ENCODE measurements at regions not wholly inside any gene's neighbourhood (a gene's known extent, or its start where the extent isn't known, plus 50 kb on each side); places are given as distances from the start of the nearest gene placed in this dataset.
A peak's percentile ranks its signal among the peaks of the same experiment; 100 is the strongest.

DNA sequence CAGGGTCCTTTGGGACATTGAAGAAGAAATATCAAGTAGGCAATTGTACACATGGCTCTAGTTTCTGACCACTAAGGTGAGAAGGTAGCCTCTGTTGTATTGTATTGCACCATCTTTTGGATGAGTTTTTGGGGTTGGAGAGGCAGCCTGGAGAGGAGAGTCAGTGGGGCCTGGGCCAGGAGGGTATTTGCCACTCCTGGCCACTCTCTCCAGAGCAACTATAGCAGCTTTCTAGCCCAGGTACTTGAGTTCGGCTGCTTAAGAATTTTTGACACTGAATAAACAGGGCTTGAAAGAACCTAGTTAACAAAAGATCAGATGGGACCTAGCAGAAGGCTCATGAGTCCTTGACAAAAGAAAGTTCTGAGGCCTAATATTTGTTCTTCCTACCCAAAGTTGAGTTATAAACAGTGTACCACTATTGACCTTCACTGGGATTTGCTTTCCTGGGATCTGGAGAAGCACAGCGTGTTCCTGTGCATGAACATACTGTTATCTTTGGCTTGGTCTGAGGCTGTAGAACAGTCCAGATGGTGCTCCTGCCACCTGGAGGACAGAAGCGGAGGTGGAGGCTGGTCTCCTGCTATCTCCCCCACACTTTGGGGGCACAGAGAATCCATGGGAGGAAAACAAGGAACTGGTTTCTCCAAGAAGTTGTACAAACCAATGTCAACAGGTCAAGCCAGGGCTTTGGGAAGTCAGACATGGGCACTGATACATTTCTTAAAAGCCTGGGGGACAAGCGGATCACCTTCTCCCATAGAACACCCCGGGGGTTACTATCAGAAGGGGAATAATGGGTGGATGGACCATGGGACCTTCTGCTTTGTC is 110.4 kb upstream of the LIFR start:
- TF ChIP-seq, protein P1, sequence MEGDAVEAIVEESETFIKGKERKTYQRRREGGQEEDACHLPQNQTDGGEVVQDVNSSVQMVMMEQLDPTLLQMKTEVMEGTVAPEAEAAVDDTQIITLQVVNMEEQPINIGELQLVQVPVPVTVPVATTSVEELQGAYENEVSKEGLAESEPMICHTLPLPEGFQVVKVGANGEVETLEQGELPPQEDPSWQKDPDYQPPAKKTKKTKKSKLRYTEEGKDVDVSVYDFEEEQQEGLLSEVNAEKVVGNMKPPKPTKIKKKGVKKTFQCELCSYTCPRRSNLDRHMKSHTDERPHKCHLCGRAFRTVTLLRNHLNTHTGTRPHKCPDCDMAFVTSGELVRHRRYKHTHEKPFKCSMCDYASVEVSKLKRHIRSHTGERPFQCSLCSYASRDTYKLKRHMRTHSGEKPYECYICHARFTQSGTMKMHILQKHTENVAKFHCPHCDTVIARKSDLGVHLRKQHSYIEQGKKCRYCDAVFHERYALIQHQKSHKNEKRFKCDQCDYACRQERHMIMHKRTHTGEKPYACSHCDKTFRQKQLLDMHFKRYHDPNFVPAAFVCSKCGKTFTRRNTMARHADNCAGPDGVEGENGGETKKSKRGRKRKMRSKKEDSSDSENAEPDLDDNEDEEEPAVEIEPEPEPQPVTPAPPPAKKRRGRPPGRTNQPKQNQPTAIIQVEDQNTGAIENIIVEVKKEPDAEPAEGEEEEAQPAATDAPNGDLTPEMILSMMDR (tag by site-specific recombination; IDR thresholded peaks at IDR 0.05), result peak; percentile 77
- TF ChIP-seq ZBTB21 (tag by site-specific recombination; IDR thresholded peaks at IDR 0.05) (no peak), ZNF514 (tag by site-specific recombination; IDR thresholded peaks at IDR 0.05) (no peak), ZBTB8A (tag by site-specific recombination; IDR thresholded peaks at IDR 0.05) (no peak), ZNF121 (tag by site-specific recombination; IDR thresholded peaks at IDR 0.05) (no peak), SP7 (tag by site-specific recombination; IDR thresholded peaks at IDR 0.05) (no peak), ZFP41 (tag by site-specific recombination; IDR thresholded peaks at IDR 0.05; ENCODE audit: borderline replicate concordance) (no peak), ZNF112 (tag by site-specific recombination; IDR thresholded peaks at IDR 0.05) (no peak)
- TF ChIP-seq, protein P2, sequence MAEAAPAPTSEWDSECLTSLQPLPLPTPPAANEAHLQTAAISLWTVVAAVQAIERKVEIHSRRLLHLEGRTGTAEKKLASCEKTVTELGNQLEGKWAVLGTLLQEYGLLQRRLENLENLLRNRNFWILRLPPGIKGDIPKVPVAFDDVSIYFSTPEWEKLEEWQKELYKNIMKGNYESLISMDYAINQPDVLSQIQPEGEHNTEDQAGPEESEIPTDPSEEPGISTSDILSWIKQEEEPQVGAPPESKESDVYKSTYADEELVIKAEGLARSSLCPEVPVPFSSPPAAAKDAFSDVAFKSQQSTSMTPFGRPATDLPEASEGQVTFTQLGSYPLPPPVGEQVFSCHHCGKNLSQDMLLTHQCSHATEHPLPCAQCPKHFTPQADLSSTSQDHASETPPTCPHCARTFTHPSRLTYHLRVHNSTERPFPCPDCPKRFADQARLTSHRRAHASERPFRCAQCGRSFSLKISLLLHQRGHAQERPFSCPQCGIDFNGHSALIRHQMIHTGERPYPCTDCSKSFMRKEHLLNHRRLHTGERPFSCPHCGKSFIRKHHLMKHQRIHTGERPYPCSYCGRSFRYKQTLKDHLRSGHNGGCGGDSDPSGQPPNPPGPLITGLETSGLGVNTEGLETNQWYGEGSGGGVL (tag by site-specific recombination; IDR thresholded peaks at IDR 0.05), result no peak
- TF ChIP-seq, protein P3, sequence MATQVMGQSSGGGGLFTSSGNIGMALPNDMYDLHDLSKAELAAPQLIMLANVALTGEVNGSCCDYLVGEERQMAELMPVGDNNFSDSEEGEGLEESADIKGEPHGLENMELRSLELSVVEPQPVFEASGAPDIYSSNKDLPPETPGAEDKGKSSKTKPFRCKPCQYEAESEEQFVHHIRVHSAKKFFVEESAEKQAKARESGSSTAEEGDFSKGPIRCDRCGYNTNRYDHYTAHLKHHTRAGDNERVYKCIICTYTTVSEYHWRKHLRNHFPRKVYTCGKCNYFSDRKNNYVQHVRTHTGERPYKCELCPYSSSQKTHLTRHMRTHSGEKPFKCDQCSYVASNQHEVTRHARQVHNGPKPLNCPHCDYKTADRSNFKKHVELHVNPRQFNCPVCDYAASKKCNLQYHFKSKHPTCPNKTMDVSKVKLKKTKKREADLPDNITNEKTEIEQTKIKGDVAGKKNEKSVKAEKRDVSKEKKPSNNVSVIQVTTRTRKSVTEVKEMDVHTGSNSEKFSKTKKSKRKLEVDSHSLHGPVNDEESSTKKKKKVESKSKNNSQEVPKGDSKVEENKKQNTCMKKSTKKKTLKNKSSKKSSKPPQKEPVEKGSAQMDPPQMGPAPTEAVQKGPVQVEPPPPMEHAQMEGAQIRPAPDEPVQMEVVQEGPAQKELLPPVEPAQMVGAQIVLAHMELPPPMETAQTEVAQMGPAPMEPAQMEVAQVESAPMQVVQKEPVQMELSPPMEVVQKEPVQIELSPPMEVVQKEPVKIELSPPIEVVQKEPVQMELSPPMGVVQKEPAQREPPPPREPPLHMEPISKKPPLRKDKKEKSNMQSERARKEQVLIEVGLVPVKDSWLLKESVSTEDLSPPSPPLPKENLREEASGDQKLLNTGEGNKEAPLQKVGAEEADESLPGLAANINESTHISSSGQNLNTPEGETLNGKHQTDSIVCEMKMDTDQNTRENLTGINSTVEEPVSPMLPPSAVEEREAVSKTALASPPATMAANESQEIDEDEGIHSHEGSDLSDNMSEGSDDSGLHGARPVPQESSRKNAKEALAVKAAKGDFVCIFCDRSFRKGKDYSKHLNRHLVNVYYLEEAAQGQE (tag by site-specific recombination; IDR thresholded peaks at IDR 0.05), result no peak
- TF ChIP-seq, protein P4, sequence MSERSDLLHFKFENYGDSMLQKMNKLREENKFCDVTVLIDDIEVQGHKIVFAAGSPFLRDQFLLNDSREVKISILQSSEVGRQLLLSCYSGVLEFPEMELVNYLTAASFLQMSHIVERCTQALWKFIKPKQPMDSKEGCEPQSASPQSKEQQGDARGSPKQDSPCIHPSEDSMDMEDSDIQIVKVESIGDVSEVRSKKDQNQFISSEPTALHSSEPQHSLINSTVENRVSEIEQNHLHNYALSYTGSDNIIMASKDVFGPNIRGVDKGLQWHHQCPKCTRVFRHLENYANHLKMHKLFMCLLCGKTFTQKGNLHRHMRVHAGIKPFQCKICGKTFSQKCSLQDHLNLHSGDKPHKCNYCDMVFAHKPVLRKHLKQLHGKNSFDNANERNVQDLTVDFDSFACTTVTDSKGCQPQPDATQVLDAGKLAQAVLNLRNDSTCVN (tag by site-specific recombination; optimal IDR thresholded peaks at IDR 0.05), result no peak
